ENCODE measurements at regions not wholly inside any gene's neighbourhood (a gene's known extent, or its start where the extent isn't known, plus 50 kb on each side); places are given as distances from the start of the nearest gene placed in this dataset.
"Not testable (repeated sequence)": the region's sequence is repeated elsewhere in the genome, so short reads cannot be mapped to it uniquely, and the experiment has no call there.

DNA sequence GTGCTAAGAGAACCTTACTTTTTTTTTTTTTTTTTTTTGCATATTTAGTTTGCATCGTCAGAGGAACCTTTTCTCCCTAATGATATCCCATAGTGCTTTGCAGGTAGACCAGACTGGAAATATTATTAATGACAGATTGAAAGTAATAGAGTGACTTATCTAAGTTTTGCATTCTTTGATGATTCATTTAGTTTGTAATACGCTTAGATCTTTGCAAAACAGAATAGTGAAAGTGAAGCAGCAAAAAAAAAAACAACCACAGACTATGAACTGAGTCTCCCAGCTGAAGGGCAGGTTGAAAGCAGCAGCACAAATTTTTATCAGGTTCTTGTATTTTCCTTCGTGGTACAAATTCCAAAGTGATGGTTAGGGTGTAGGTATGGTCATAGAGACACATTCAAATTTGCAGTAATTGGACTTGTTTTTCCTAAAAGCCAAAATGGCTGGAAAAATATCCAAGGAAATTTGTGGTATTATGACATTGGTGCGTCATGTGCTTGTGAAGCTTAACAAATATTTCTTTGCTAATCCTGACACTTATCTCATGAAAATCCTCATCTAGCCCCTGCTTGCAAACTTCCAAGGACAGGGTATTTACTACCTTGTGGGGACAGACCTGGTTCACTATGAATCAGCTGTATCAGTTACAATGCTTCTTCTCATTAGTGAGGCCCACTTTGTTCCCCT is 81.8 kb upstream of the CREB5 start:
- DNase-seq: no peak

- no peak for DNase-seq
These were observed 80.3 kb upstream of the CREB5 start for GRCh38 chr7:28332046-28332445.

DNA sequence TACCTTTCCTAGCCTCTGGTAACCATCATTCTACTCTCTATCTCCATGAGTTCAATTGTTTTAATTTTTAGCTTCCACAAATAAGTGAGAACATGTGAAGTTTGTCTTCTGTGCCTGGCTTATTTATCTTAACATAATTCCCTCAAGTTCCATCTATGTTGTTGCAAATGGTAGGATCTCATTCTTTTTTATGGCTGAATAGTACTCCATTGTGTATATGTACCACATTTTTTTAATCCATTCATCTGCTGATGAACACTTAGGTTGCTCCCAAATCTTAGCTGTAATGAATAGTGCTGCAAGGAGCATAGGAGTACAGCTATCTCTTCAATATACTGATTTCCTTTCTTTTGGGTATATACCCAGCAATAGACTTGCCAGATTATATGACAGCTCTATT is 78.8 kb upstream of the CREB5 start:
- DNase-seq: not testable (repeated sequence)

GRCh38 chr7:28336806-28337205 is 75.5 kb upstream of the CREB5 start:
- DNase-seq: no peak

- no peak for DNase-seq
These were observed 74.3 kb upstream of the CREB5 start for GRCh38 chr7:28338041-28338440.

GRCh38 chr7:28343462-28343861 is 68.9 kb upstream of the CREB5 start:
- DNase-seq: no peak

DNA sequence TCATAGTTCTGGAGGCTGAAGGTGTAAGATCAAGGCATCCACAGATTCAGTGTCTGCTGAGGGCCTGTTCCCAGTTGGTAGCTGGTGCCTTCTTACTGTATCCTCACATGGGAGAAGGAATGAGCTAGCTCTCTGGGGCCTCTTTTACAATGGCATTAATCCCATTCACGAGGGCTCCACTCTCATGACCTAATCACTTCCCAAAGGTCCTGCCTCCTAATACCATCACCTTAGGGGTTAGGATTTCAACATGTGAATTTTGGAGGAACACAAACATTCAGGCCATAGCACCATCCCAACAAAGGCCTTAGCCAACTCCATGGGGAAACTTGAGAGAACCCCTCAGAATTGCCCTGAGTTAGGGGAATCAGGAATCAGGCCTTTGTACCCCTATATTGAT is 66.1 kb upstream of the CREB5 start:
- DNase-seq: no peak

DNA sequence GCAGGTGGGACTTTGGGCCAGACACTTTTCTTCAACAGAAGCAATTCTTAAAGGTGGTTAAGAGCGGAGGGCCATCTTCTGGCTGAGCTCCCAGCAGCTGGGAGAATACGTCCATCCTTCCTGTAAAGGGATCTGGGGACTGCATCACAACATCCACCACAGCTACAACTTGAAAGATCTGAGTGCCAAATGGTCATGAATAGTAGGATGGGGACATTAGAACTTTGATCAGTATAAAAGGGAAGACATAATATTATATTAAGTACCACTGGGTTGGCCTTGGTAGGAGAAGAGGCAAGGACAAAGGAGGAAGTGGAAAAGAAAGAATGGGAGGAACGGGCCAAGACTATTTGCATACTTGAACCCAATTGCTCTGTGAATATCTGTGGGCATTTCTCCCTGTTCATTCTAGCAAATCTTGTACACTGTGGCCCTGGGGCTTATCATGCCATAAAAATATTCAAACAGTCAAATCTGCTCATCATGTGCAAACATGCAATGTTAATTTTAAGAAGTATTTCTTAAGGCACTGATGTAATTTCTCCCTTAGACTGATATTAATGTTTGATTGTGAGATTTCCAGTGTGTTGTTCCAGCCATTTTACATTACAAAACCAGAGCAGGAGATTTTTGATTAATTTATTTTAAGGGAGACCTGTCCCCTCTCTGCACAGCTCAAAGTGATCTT is 65.5 kb upstream of the CREB5 start:
- DNase-seq: no peak

- no peak for DNase-seq
These were observed 64.6 kb upstream of the CREB5 start for GRCh38 chr7:28347475-28348318.

DNA sequence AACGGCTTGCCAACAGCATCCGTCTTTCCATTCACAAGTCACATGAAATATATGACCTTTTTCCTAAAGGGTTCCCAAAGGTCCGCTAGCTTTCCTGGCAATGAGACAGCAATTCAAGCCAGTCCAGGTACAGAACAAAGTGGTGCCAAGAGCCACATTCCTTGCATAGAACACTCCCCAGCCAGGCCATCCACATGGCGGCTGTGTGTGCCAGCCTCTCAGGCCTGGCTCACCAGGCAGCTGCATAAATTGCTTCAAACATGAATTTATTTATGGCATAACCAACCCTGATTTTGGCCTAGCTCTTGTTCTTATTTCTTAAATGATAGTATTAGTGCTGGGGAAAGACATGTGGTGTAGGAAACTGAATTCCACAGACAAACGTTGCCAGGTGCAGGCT is 63.7 kb upstream of the CREB5 start:
- no peak for DNase-seq

- no peak for DNase-seq
These were observed 62.7 kb upstream of the CREB5 start for GRCh38 chr7:28349637-28350036.

GRCh38 chr7:28350662-28351061 is 61.7 kb upstream of the CREB5 start:
- no peak for DNase-seq

GRCh38 chr7:28351450-28351849 is 60.9 kb upstream of the CREB5 start:
- no peak for DNase-seq

- DNase-seq: no peak
These were observed 57.5 kb upstream of the CREB5 start for GRCh38 chr7:28354601-28355402.

DNA sequence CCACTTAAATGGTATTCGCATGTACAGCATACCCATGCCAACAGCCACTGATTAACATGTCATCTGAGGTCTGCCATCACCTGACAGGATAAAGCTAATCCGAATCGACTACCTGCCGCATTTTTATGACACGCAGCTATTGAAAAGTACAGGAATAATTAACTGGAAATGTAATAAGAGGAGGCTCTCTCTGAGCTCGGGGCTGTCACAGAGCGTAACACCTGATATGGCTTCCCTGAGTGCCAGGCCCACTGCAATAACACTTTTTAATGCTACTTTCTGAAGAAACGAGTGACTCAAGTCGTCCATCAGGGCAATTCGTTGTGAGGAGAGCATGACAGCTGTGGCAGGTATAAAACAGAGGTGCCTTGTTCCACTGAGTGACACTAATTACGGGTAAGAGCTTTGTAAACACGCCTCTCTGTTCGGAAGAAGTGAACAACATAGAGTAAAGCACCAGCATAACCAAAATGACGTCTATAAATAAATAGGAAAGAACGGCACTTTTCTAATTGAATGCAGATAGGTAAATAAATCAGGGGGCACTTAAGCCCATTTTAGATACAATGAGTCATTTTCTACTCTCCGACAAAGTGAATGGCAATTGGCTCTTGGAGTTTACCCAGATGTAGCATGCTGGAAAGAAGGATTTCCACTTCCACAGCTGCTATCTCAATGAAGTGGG is 56.5 kb upstream of the CREB5 start:
- no peak for DNase-seq

DNA sequence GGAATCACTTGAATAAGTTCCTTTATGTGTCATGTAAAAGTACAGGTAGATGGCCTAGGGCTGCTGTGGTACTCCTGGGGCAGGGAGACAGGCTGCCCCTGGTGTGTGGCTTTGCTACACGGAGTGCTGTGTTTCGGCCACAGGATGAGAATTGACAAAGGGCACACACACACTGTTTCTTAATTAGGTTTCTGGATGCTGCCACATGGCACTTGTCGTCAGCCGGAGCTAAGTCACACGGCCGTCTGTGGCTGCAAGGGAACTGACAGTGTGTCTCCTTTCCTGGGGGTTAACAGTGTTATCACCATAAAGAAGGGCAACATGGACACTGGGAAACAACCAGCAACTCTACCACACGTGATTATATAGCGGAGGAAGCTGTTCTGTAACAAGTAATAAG is 55.7 kb upstream of the CREB5 start:
- no peak for DNase-seq

GRCh38 chr7:28358423-28358868 is 53.9 kb upstream of the CREB5 start:
- no peak for DNase-seq

GRCh38 chr7:28360739-28361138 is 51.6 kb upstream of the CREB5 start:
- no peak for DNase-seq

DNA sequence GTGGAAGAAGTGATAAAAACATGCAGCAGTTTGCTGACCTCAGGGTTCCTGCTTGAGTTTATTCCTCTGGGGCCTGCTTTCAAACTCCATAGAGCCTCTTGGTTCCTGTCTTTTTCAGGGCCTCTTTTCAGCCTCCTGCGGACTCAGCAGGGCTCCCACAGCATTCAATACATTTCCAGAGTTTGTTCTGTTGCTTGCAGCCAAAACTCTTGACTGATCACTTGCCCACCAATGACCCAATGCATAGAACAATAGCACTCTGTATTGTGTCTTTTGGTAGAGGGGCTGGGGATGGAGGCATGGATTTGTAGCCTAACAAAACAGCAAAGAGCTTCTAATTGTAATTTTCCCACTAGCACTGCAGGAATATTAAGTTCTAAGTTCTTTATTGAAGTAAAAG is 50.8 kb upstream of the CREB5 start:
- no peak for DNase-seq

GRCh38 chr7:28362182-28362581 is 50.1 kb upstream of the CREB5 start:
- DNase-seq: no peak

Measured in CD4-positive, alpha-beta T cell treated with Interleukin-1 beta for 1 hour (primary cell).